Peyer's patch (tissue), 4 donors: ENCODE measurements at regions not wholly inside any gene's neighbourhood (a gene's known extent, or its start where the extent isn't known, plus 50 kb on each side); places are given as distances from the start of the nearest gene placed in this dataset.

Source experiments
- DNase-seq, 3 donors: peaks; one replicate each; pipeline ENCODE4 v3.0.0-alpha.2; 2017 to 2019
- H3K27ac ChIP-seq, 4 donors: fragments of 200-600 bp; sonication (generic); one replicate each; pipeline ENCODE4 v1.5.1; 2016 to 2019
- H3K27me3 ChIP-seq, 2 donors: fragments of 200-600 bp; sonication (generic); one replicate each; pipeline ENCODE4 v1.5.1; 2019
- H3K36me3 ChIP-seq, 3 donors: fragments of 200-600 bp; sonication (generic); one replicate each; pipeline ENCODE4 v1.5.1; 2016 to 2019
- H3K4me1 ChIP-seq, 4 donors: fragments of 200-600 bp; sonication (generic); one replicate each; pipeline ENCODE4 v1.5.1; 2016 to 2019
- H3K4me3 ChIP-seq, 4 donors: fragments of 200-600 bp; sonication (generic); 1 replicate in 3 of 4; 2 replicates in 1 of 4; pipeline ENCODE4 v1.5.1; 2016 to 2019; ENCODE audit warnings: mild to moderate bottlenecking in 1 of 4
- H3K9me3 ChIP-seq, 4 donors: fragments of 200-600 bp; sonication (generic); one replicate each; pipeline ENCODE4 v1.5.1; 2016 to 2019; ENCODE audit warnings: mild to moderate bottlenecking in 1 of 4
- CTCF ChIP-seq, 6 experiments: fragments of 450-650 bp in 4 of 6; fragments of 200-600 bp in 2 of 6; sonication (generic) in 1 of 6; IDR thresholded peaks; one replicate each; pipeline ENCODE4 v1.5.1; 2017 to 2019; ENCODE audit warnings: antibody characterized with exemption in 6 of 6, mild to moderate bottlenecking in 3 of 6, moderate library complexity in 1 of 6
- POLR2A ChIP-seq, 2 donors: fragments of 450-650 bp; IDR thresholded peaks; one replicate each; pipeline ENCODE4 v1.5.1; 2017; ENCODE audit warnings: antibody characterized with exemption in 2 of 2, mild to moderate bottlenecking in 2 of 2, moderate library complexity in 2 of 2

GRCh38 chr22:48359613-48359965, 1468.1 kb downstream of the BRD1 start:
- no peaks in the 10 kb centered on the region for H3K9me3 ChIP-seq
- no peak overlapping the region for H3K27ac ChIP-seq
- H3K4me3 ChIP-seq: no peak overlapping the region
- H3K4me1 ChIP-seq: no peaks in the 10 kb centered on the region
- no peaks in the 10 kb centered on the region for H3K36me3 ChIP-seq
- H3K27me3 ChIP-seq: no peaks in the 10 kb centered on the region
- TF ChIP-seq POLR2A (IDR thresholded peaks at IDR 0.05): no peak
- TF ChIP-seq CTCF (IDR thresholded peaks at IDR 0.05): no peak
- peak in 1 of 3 donors; percentile 9 for DNase-seq

DNA sequence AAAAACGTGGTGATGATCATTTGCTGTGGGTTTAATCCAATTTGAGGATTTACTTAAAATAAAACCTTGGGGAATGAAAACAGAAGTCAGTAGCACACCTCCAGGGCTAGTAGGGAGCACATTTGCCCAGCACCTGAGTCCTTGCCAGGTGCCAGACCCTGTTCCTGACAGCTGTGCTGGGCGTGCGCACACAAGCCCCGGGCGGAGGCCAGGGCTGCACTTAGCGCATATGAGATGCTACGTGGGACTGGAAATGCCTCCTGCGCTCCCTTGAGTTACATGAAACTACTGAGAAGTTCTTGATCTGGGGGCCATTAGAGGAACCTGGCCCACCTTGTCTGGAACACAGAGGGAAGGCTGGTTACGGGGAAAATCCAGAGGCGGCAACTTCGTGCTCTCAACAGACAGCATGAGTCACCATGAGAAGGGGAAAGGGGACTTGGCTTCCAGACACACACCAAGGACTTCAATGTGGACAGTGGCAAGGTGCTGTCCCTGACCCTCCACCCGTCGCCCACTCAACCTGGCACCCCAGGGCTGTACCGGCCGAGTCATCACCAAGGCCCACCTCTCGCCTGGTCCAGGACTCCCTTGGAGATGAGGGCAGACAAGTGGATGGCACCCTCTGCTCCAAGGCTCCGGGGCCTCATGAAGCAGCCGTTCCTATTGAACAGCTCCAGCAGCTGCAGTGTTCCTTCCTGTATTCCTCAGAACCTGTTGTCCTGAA, 1468.6 kb downstream of the BRD1 start:
- Histone ChIP-seq H3K36me3 (no peaks in the 10 kb centered on the region), H3K4me1 (no peaks in the 10 kb centered on the region), H3K9me3 (no peaks in the 10 kb centered on the region), H3K4me3 (no peak overlapping the region), H3K27me3 (no peaks in the 10 kb centered on the region), H3K27ac (no peak overlapping the region)
- no peak for TF ChIP-seq CTCF (IDR thresholded peaks at IDR 0.05)
- TF ChIP-seq POLR2A (IDR thresholded peaks at IDR 0.05): no peak
- DNase-seq: no peak

DNA sequence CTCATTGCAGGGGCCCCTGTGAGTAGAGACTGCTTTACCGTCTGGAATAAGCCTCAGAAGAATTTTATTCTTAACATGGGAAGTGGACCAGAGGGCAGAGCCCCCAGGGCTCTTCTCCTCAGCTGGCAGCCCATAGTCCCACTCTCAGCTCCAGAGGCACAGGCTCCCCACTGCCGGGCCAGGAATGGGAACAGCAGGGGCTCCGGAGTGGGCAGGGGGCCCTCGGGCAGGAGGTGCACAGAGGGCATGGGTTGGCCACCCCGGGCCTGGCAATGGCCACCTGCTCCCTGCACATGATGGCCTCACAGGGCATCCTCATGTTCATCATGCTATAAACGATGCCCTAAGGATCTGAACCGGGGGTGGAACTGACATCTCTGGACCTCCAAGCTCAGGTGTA, 1469.7 kb downstream of the BRD1 start:
- no peak overlapping the region for H3K4me3 ChIP-seq
- H3K36me3 ChIP-seq: no peaks in the 10 kb centered on the region
- no peaks in the 10 kb centered on the region for H3K9me3 ChIP-seq
- no peak for DNase-seq
- TF ChIP-seq CTCF (IDR thresholded peaks at IDR 0.05) (no peak), POLR2A (IDR thresholded peaks at IDR 0.05) (no peak)
- no peak overlapping the region for H3K27ac ChIP-seq
- H3K4me1 ChIP-seq: no peaks in the 10 kb centered on the region
- H3K27me3 ChIP-seq: no peaks in the 10 kb centered on the region

- Histone ChIP-seq H3K36me3 (no peaks in the 10 kb centered on the region), H3K27me3 (no peaks in the 10 kb centered on the region), H3K4me3 (no peak overlapping the region), H3K9me3 (no peaks in the 10 kb centered on the region), H3K4me1 (no peaks in the 10 kb centered on the region), H3K27ac (no peak overlapping the region)
- TF ChIP-seq POLR2A (IDR thresholded peaks at IDR 0.05) (no peak), CTCF (IDR thresholded peaks at IDR 0.05) (no peak)
- peak in 1 of 3 donors; percentile 33 for DNase-seq
Observed at GRCh38 chr22:48357196-48357595, 1470.5 kb downstream of the BRD1 start.

DNA sequence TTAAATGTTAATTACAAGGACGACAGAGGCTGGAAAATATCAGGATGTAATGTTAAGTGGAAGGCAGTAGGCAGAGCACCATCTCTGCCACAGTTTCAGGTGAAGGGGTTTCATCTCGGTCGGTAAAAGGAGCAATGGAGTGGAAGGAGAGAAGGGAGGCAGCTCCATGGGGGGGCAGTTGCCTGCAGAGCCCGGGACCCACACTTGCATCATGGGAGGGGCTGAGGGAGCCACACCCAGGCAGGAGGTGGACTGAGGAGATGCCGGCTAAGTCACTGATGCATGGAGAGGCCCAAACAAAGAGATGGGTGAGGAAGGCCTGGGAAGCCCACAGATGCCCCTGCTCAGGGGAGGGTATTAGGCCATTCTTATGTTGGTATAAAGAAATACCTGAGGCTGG, 1470.9 kb downstream of the BRD1 start:
- H3K4me3 ChIP-seq: no peak overlapping the region
- H3K4me1 ChIP-seq: no peaks in the 10 kb centered on the region
- TF ChIP-seq POLR2A (IDR thresholded peaks at IDR 0.05): no peak
- no peak for TF ChIP-seq CTCF (IDR thresholded peaks at IDR 0.05)
- peak in 1 of 3 donors; percentile 6 for DNase-seq
- H3K9me3 ChIP-seq: no peaks in the 10 kb centered on the region
- H3K36me3 ChIP-seq: no peaks in the 10 kb centered on the region
- no peaks in the 10 kb centered on the region for H3K27me3 ChIP-seq
- H3K27ac ChIP-seq: no peak overlapping the region

DNA sequence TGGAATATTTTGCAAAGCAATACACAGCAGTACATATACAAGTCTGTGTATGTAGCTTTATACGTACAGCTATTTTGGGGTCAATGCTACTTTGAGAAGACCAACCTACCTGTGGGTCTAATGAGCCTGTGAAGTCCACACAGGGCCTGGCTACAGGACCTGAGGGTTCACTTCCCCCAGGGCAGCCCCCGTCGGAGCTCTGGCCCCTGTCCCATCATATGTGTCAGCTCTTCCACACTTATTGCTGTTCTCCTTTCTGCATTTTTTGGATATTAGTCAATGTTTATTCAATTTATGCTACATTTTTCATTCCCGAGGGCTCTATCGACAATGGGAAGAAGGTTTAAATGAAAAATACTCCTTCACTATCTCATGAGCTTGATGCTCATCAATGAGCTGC, 1473.6 kb downstream of the BRD1 start:
- TF ChIP-seq POLR2A (IDR thresholded peaks at IDR 0.05) (no peak), CTCF (IDR thresholded peaks at IDR 0.05) (no peak)
- H3K36me3 ChIP-seq: no peaks in the 10 kb centered on the region
- no peak overlapping the region for H3K27ac ChIP-seq
- H3K9me3 ChIP-seq: no peaks in the 10 kb centered on the region
- H3K27me3 ChIP-seq: no peaks in the 10 kb centered on the region
- no peak for DNase-seq
- no peaks in the 10 kb centered on the region for H3K4me1 ChIP-seq
- no peak overlapping the region for H3K4me3 ChIP-seq
